ENCODE measurements at regions not wholly inside any gene's neighbourhood (a gene's known extent, or its start where the extent isn't known, plus 50 kb on each side); places are given as distances from the start of the nearest gene placed in this dataset.

GRCh38 chr12:97358361-97358760 is 104.2 kb upstream of the RMST start:
- Histone ChIP-seq H3K9ac (ENCODE audit: low read length) (no peak overlapping the region), H3K4me2 (replicated peaks; ENCODE audit: low read depth, low read length, poor library complexity, severe bottlenecking) (no peak overlapping the region), H3K27me3 (replicated peaks in 1 of 4; ENCODE audit: control extremely low read depth in 1 of 4, control insufficient read depth in 3 of 4, insufficient read depth in 4 of 4, low read length in 3 of 4) (no peaks in the 10 kb centered on the region), H3K4me1 (ENCODE audit: control insufficient read depth in 2 of 2, insufficient read depth in 2 of 2, low read length in 2 of 2) (no peaks in the 10 kb centered on the region), H3K9me3 (ENCODE audit: control extremely low read depth in 1 of 3, control insufficient read depth in 2 of 3, insufficient read depth in 1 of 3, low read length in 2 of 3) (peaks cover 0 to 2% (median 0%) of the 10 kb centered on the region in 3 donors), H3K36me3 (replicated peaks in 1 of 2; ENCODE audit: control extremely low read depth in 1 of 2, control insufficient read depth in 1 of 2, extremely low read depth in 1 of 2, insufficient read depth in 2 of 2, low read length in 1 of 2) (no peaks in the 10 kb centered on the region), H3K79me2 (ENCODE audit: control insufficient read depth, insufficient read depth, low read length) (no peaks in the 10 kb centered on the region), H3K4me3 (ENCODE audit: control extremely low read depth in 1 of 5, extremely low read depth in 1 of 5, insufficient read depth in 1 of 5, low read depth in 2 of 5, low read length in 4 of 5) (no peak overlapping the region), H3K27ac (ENCODE audit: low read length in 2 of 2) (no peak overlapping the region), H4K20me1 (ENCODE audit: control insufficient read depth, insufficient read depth, low read length, poor library complexity, severe bottlenecking) (no peaks in the 10 kb centered on the region), H2AFZ (ENCODE audit: insufficient read depth, low read depth, low read length, poor library complexity, severe bottlenecking) (no peak overlapping the region)
- intact Hi-C loops (cut with micrococcal nuclease), result no loop called here
- ATAC-seq (ENCODE audit: low read depth) (no peak), DNase-seq (no peak)
- TF ChIP-seq EZH2 (IDR thresholded peaks at IDR 0.05; ENCODE audit: borderline replicate concordance, insufficient read depth, low read depth, low read length, poor library complexity, severe bottlenecking) (no peak), CTCF (IDR thresholded peaks at IDR 0.05) (no peak)
- ChIA-PET POLR2A (no interaction called here), CTCF (no interaction called here)
- Mint-ChIP-seq H3K9me3 (ENCODE audit: insufficient read depth) (peaks cover 2% of the 10 kb centered on the region), H3K4me3 (no peak overlapping the region), H3K27me3 (peaks cover 11% of the 10 kb centered on the region), H3K27ac (no peak overlapping the region), H3K4me1 (no peaks in the 10 kb centered on the region)
- WGBS (ENCODE audit: insufficient coverage), result 95% methylated on average over 3 of the region's 3 CpGs

- no peaks in the 10 kb centered on the region for H4K20me1 ChIP-seq (ENCODE audit: control insufficient read depth, insufficient read depth, low read length, poor library complexity, severe bottlenecking)
- WGBS (ENCODE audit: insufficient coverage), result 80% methylated on average over 3 of the region's 5 CpGs
- H3K27me3 ChIP-seq (replicated peaks in 1 of 4; ENCODE audit: control extremely low read depth in 1 of 4, control insufficient read depth in 3 of 4, insufficient read depth in 4 of 4, low read length in 3 of 4), result no peaks in the 10 kb centered on the region
- no peak overlapping the region for H3K4me2 ChIP-seq (replicated peaks; ENCODE audit: low read depth, low read length, poor library complexity, severe bottlenecking)
- peaks cover 2% of the 10 kb centered on the region for H3K9me3 Mint-ChIP-seq (ENCODE audit: insufficient read depth)
- H3K36me3 ChIP-seq (replicated peaks in 1 of 2; ENCODE audit: control extremely low read depth in 1 of 2, control insufficient read depth in 1 of 2, extremely low read depth in 1 of 2, insufficient read depth in 2 of 2, low read length in 1 of 2), result no peaks in the 10 kb centered on the region
- H3K4me1 ChIP-seq (ENCODE audit: control insufficient read depth in 2 of 2, insufficient read depth in 2 of 2, low read length in 2 of 2), result no peaks in the 10 kb centered on the region
- DNase-seq (no peak), ATAC-seq (ENCODE audit: low read depth) (no peak)
- TF ChIP-seq CTCF (IDR thresholded peaks at IDR 0.05) (no peak), EZH2 (IDR thresholded peaks at IDR 0.05; ENCODE audit: borderline replicate concordance, insufficient read depth, low read depth, low read length, poor library complexity, severe bottlenecking) (no peak)
- ChIA-PET CTCF (no interaction called here), POLR2A (no interaction called here)
- H3K4me3 Mint-ChIP-seq, result no peak overlapping the region
- H3K4me3 ChIP-seq (ENCODE audit: control extremely low read depth in 1 of 5, extremely low read depth in 1 of 5, insufficient read depth in 1 of 5, low read depth in 2 of 5, low read length in 4 of 5), result no peak overlapping the region
- no peak overlapping the region for H3K9ac ChIP-seq (ENCODE audit: low read length)
- peaks cover 11% of the 10 kb centered on the region for H3K27me3 Mint-ChIP-seq
- H3K79me2 ChIP-seq (ENCODE audit: control insufficient read depth, insufficient read depth, low read length), result no peaks in the 10 kb centered on the region
- intact Hi-C loops (cut with micrococcal nuclease), result no loop called here
- no peaks in the 10 kb centered on the region for H3K4me1 Mint-ChIP-seq
- peaks cover 0 to 2% (median 0%) of the 10 kb centered on the region in 3 donors for H3K9me3 ChIP-seq (ENCODE audit: control extremely low read depth in 1 of 3, control insufficient read depth in 2 of 3, insufficient read depth in 1 of 3, low read length in 2 of 3)
- H2AFZ ChIP-seq (ENCODE audit: insufficient read depth, low read depth, low read length, poor library complexity, severe bottlenecking), result no peak overlapping the region
- H3K27ac ChIP-seq (ENCODE audit: low read length in 2 of 2), result no peak overlapping the region
- H3K27ac Mint-ChIP-seq, result no peak overlapping the region
Measured at GRCh38 chr12:97359021-97359690, 103.4 kb upstream of the RMST start.

Data from B cell (primary cell).